SK-N-SH treated with all-trans-retinoic acid at 6 μM for 48 hours (cell line): ENCODE measurements at regions not wholly inside any gene's neighbourhood (a gene's known extent, or its start where the extent isn't known, plus 50 kb on each side); places are given as distances from the start of the nearest gene placed in this dataset.

Experiments used
- ATAC-seq: fragments of 200-7000 bp; cut with Tn5 transposase; 3 replicates; pipeline ENCODE4 v1.9.1; 2020; ENCODE audit warnings: mild to moderate bottlenecking, moderate library complexity
- ARNTL ChIP-seq: fragments of 450-650 bp; formaldehyde crosslinking; IDR thresholded peaks from 2 replicates; pipeline ENCODE4 v1.5.0; 2020; ENCODE audit warnings: low read depth, mild to moderate bottlenecking, moderate library complexity, borderline replicate concordance
- CSDC2 ChIP-seq: fragments of 250-450 bp; sonication (Bioruptor Pico); IDR thresholded peaks from 2 replicates; pipeline ENCODE4 v1.5.0; 2020; ENCODE audit warnings: mild to moderate bottlenecking, moderate library complexity
- ESRRG ChIP-seq: fragments of 250-450 bp; sonication (Bioruptor Pico); IDR thresholded peaks from 2 replicates; pipeline ENCODE4 v1.6.1; 2021; ENCODE audit warnings: mild to moderate bottlenecking
- GLIS3 ChIP-seq: fragments of 250-450 bp; sonication (Bioruptor Pico); IDR thresholded peaks from 2 replicates; pipeline ENCODE4 v1.5.0; 2020; ENCODE audit warnings: mild to moderate bottlenecking, moderate library complexity
- ISL1 ChIP-seq: fragments of 250-450 bp; sonication (Bioruptor Pico); IDR thresholded peaks from 2 replicates; pipeline ENCODE4 v2.1.2; 2022; ENCODE audit warnings: mild to moderate bottlenecking, moderate library complexity
- OSR1 ChIP-seq: fragments of 250-450 bp; sonication (Bioruptor Pico); IDR thresholded peaks from 2 replicates; pipeline ENCODE4 v1.8.0; 2022; ENCODE audit warnings: moderate library complexity, mild to moderate bottlenecking, inconsistent platforms
- PPARA ChIP-seq: fragments of 250-450 bp; sonication (Bioruptor Pico); IDR thresholded peaks from 2 replicates; pipeline ENCODE4 v1.5.0; 2020; ENCODE audit warnings: mild to moderate bottlenecking, borderline replicate concordance
- RARB ChIP-seq: fragments of 250-450 bp; sonication (Bioruptor Pico); IDR thresholded peaks from 2 replicates; pipeline ENCODE4 v1.8.0; 2021; ENCODE audit warnings: mild to moderate bottlenecking, moderate library complexity
- SNAI2 ChIP-seq: fragments of 250-450 bp; sonication (Bioruptor Pico); IDR thresholded peaks from 2 replicates; pipeline ENCODE4 v1.5.0; 2020; ENCODE audit warnings: mild to moderate bottlenecking, moderate library complexity
- TOX ChIP-seq: fragments of 250-450 bp; sonication (Bioruptor Pico); IDR thresholded peaks from 2 replicates; pipeline ENCODE4 v1.8.0; 2021; ENCODE audit warnings: mild to moderate bottlenecking, moderate library complexity, borderline replicate concordance
- ZC3H10 ChIP-seq: fragments of 250-450 bp; sonication (Bioruptor Pico); IDR thresholded peaks from 2 replicates; pipeline ENCODE4 v1.5.1; 2021; ENCODE audit warnings: mild to moderate bottlenecking, moderate library complexity
- ZFP3 ChIP-seq: fragments of 250-450 bp; sonication (Bioruptor Pico); IDR thresholded peaks from 2 replicates; pipeline ENCODE4 v1.5.0; 2020; ENCODE audit warnings: mild to moderate bottlenecking, moderate library complexity
- ZFP30 ChIP-seq: fragments of 450-650 bp; formaldehyde crosslinking; IDR thresholded peaks from 2 replicates; pipeline ENCODE4 v1.5.0; 2022; ENCODE audit warnings: mild to moderate bottlenecking, moderate library complexity
- ZNF565 ChIP-seq: fragments of 450-650 bp; formaldehyde crosslinking; conservative IDR thresholded peaks from 2 replicates; pipeline ENCODE4 v1.5.0; 2020; ENCODE audit warnings: low read depth, mild to moderate bottlenecking, moderate library complexity
- ZNF70 ChIP-seq: fragments of 450-650 bp; formaldehyde crosslinking; IDR thresholded peaks from 2 replicates; pipeline ENCODE4 v1.5.0; 2020; ENCODE audit warnings: mild to moderate bottlenecking, moderate library complexity
- ZNF8 ChIP-seq: fragments of 450-650 bp; formaldehyde crosslinking; IDR thresholded peaks from 2 replicates; pipeline ENCODE4 v1.5.0; 2020; ENCODE audit warnings: mild to moderate bottlenecking, moderate library complexity
- TF ChIP-seq, protein P1 (sequence below): fragments of 250-450 bp; sonication (Bioruptor Pico); IDR thresholded peaks from 2 replicates; pipeline ENCODE4 v1.8.0; 2020; ENCODE audit warnings: mild to moderate bottlenecking, moderate library complexity, borderline replicate concordance
- TF ChIP-seq, protein P2 (sequence below): fragments of 250-450 bp; sonication (Bioruptor Pico); IDR thresholded peaks from 2 replicates; pipeline ENCODE4 v1.5.0; 2020; ENCODE audit warnings: mild to moderate bottlenecking, moderate library complexity
- TF ChIP-seq, protein P3 (sequence below): fragments of 250-450 bp; sonication (Bioruptor Pico); IDR thresholded peaks from 2 replicates; pipeline ENCODE4 v1.8.0; 2021; ENCODE audit warnings: low read depth, mild to moderate bottlenecking, moderate library complexity, borderline replicate concordance
- TF ChIP-seq, protein P4 (sequence below): fragments of 250-450 bp; sonication (Bioruptor Pico); IDR thresholded peaks from 2 replicates; pipeline ENCODE4 v1.5.1; 2021; ENCODE audit warnings: mild to moderate bottlenecking, moderate library complexity

DNA sequence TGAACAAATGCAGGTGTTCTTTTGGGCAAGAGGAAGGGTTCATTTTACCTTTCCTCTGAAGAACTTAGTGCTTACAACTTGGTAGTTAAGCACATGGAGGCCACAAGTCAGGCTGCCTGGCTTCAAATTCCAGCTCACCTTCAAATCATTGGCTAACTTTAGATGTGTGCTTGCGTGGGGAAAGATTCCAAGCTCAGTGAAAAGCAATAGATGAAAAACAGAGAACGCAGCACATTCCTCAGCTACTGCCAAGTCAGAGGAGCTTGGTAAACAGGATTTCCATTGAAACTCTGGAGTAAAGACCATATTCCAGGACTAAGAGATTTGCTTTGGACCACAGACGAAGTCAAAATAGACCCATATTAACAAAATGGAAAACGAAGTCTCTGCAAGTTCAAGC lies 96.3 kb upstream of the ASB18 start:
- no peak for TF ChIP-seq ZNF565 (CRISPR knock-in tag)
- no peak for TF ChIP-seq ZC3H10
- no peak for TF ChIP-seq ZNF8
- TF ChIP-seq, protein P1, sequence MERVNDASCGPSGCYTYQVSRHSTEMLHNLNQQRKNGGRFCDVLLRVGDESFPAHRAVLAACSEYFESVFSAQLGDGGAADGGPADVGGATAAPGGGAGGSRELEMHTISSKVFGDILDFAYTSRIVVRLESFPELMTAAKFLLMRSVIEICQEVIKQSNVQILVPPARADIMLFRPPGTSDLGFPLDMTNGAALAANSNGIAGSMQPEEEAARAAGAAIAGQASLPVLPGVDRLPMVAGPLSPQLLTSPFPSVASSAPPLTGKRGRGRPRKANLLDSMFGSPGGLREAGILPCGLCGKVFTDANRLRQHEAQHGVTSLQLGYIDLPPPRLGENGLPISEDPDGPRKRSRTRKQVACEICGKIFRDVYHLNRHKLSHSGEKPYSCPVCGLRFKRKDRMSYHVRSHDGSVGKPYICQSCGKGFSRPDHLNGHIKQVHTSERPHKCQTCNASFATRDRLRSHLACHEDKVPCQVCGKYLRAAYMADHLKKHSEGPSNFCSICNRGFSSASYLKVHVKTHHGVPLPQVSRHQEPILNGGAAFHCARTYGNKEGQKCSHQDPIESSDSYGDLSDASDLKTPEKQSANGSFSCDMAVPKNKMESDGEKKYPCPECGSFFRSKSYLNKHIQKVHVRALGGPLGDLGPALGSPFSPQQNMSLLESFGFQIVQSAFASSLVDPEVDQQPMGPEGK (CRISPR knock-in tag): no peak
- TF ChIP-seq ISL1 (CRISPR knock-in tag): no peak
- no peak for TF ChIP-seq TOX (CRISPR knock-in tag)
- TF ChIP-seq ARNTL: no peak
- no peak for TF ChIP-seq GLIS3 (CRISPR knock-in tag)
- no peak for TF ChIP-seq PPARA (CRISPR knock-in tag)
- no peak for ATAC-seq

DNA sequence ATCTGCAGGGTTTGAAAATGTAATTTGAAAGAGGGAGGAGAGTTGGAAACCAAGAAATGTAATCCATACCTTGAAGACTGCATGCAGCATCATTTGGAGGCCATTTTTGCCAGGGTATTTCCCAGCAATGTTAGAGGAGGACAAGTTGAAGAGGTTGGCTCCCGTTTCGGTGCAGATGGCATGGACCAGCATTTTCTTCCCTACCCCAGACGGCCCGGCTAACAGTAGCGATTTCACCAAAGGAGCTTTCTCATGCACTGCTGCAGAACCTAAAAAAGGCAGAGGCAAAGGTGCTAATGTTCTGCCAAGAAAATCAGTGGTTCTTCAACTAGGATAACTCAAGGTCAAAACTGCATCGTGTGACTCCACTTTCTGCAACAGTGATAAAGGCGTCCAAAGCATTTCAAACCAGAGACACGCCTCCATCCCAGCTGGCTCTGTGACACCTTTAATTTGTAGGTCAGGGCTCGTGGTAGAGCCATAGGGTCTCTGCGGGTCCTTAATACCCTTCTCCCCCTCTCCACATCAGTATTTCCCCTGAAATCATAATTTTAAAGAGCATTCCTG lies 99.6 kb upstream of the ASB18 start:
- ATAC-seq: no peak
- no peak for TF ChIP-seq OSR1 (CRISPR knock-in tag)
- no peak for TF ChIP-seq TOX (CRISPR knock-in tag)
- TF ChIP-seq PPARA (CRISPR knock-in tag): no peak

DNA sequence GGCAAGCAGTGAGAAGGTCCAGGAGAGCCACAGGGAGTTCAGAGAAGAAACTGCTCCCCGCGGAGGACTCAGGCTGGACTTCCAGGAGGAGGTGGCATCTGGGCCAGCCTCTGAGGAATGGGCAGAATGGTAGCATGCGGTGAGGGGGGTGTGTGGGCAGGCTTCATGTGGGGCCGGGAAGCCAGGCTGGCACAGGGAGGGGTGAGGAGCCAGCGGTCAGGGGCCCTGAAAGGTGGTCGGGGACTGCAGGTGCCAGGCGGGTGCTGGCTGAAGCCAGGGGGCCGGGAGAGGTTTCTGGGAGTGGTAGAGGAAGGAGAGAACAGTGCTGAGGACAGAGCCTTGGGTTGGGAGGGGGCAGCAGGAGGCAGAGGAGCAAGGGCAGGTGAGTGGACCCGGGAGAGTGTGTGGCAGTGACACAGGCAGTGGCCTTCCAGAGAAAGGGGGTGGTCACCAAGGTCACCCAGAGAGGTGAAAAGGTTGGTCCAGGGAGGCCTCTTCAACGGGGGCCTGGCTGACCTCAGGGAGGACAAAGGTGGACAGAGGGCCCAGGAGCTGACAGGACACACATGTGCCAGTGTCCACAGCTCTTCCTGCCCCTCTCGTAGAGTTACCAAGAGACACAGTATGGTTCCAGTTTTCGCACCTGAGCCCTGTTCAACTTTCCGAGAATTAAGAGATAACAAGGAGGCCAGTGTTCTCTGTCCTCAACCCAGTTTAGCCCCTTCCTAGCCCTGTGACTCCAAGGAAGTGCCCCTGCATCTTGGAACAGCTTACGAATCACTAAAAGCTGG lies 101.2 kb upstream of the ASB18 start:
- TF ChIP-seq ZNF565 (CRISPR knock-in tag) (no peak), OSR1 (CRISPR knock-in tag) (no peak), ZC3H10 (no peak), ESRRG (CRISPR knock-in tag) (no peak), PPARA (CRISPR knock-in tag) (no peak), RARB (CRISPR knock-in tag) (no peak), TOX (CRISPR knock-in tag) (no peak), SNAI2 (CRISPR knock-in tag) (no peak)
- TF ChIP-seq, protein P2, sequence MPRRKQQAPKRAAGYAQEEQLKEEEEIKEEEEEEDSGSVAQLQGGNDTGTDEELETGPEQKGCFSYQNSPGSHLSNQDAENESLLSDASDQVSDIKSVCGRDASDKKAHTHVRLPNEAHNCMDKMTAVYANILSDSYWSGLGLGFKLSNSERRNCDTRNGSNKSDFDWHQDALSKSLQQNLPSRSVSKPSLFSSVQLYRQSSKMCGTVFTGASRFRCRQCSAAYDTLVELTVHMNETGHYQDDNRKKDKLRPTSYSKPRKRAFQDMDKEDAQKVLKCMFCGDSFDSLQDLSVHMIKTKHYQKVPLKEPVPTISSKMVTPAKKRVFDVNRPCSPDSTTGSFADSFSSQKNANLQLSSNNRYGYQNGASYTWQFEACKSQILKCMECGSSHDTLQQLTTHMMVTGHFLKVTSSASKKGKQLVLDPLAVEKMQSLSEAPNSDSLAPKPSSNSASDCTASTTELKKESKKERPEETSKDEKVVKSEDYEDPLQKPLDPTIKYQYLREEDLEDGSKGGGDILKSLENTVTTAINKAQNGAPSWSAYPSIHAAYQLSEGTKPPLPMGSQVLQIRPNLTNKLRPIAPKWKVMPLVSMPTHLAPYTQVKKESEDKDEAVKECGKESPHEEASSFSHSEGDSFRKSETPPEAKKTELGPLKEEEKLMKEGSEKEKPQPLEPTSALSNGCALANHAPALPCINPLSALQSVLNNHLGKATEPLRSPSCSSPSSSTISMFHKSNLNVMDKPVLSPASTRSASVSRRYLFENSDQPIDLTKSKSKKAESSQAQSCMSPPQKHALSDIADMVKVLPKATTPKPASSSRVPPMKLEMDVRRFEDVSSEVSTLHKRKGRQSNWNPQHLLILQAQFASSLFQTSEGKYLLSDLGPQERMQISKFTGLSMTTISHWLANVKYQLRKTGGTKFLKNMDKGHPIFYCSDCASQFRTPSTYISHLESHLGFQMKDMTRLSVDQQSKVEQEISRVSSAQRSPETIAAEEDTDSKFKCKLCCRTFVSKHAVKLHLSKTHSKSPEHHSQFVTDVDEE: no peak
- TF ChIP-seq, protein P3, sequence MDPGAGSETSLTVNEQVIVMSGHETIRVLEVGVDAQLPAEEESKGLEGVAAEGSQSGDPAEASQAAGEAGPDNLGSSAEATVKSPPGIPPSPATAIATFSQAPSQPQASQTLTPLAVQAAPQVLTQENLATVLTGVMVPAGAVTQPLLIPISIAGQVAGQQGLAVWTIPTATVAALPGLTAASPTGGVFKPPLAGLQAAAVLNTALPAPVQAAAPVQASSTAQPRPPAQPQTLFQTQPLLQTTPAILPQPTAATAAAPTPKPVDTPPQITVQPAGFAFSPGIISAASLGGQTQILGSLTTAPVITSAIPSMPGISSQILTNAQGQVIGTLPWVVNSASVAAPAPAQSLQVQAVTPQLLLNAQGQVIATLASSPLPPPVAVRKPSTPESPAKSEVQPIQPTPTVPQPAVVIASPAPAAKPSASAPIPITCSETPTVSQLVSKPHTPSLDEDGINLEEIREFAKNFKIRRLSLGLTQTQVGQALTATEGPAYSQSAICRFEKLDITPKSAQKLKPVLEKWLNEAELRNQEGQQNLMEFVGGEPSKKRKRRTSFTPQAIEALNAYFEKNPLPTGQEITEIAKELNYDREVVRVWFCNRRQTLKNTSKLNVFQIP (CRISPR knock-in tag): no peak
- ATAC-seq: no peak

DNA sequence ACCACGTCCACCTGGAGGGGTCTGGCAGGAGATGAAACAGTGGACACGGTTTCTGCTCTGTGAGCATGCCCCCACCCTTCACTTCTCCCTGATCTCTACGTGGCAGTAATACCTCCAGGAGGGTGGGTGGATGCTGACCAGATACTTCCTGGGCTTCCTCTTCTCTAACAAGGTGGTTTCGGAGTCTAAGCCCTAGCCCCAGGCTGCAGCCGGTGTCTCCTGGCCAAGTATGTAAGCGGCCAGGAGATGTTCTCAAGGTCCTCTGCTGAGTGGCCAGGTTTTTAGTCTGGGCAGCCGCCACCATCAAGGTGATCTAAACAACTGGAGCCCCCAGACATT lies 101.8 kb upstream of the ASB18 start:
- no peak for ATAC-seq
- TF ChIP-seq RARB (CRISPR knock-in tag) (no peak), GLIS3 (CRISPR knock-in tag) (no peak), TOX (CRISPR knock-in tag) (no peak), ESRRG (CRISPR knock-in tag) (no peak), ZFP3 (CRISPR knock-in tag) (no peak), ZNF70 (CRISPR knock-in tag) (no peak), OSR1 (CRISPR knock-in tag) (no peak), PPARA (CRISPR knock-in tag) (no peak), ZFP30 (no peak), CSDC2 (CRISPR knock-in tag) (no peak)
- TF ChIP-seq, protein P3 (CRISPR knock-in tag): no peak
- TF ChIP-seq, protein P4, sequence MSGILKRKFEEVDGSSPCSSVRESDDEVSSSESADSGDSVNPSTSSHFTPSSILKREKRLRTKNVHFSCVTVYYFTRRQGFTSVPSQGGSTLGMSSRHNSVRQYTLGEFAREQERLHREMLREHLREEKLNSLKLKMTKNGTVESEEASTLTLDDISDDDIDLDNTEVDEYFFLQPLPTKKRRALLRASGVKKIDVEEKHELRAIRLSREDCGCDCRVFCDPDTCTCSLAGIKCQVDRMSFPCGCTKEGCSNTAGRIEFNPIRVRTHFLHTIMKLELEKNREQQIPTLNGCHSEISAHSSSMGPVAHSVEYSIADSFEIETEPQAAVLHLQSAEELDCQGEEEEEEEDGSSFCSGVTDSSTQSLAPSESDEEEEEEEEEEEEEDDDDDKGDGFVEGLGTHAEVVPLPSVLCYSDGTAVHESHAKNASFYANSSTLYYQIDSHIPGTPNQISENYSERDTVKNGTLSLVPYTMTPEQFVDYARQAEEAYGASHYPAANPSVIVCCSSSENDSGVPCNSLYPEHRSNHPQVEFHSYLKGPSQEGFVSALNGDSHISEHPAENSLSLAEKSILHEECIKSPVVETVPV (CRISPR knock-in tag): no peak
- TF ChIP-seq, protein P2: no peak
